Endothelial cell (in vitro differentiated cells): ENCODE measurements at regions not wholly inside any gene's neighbourhood (a gene's known extent, or its start where the extent isn't known, plus 50 kb on each side); places are given as distances from the start of the nearest gene placed in this dataset.

Source experiments
- DNase-seq: peaks from one replicate; pipeline ENCODE4 v3.0.0; 2021; ENCODE audit warnings: low spot score
- H3K27ac Mint-ChIP-seq: one replicate; pipeline ENCODE4 v1.8.0; 2021; ENCODE audit warnings: mixed read lengths, inconsistent platforms; ENCODE audit not compliant: unreplicated experiment
- H3K27me3 Mint-ChIP-seq: one replicate; pipeline ENCODE4 v1.8.0; 2021; ENCODE audit warnings: mild to moderate bottlenecking, moderate library complexity, mixed read lengths, inconsistent platforms; ENCODE audit not compliant: unreplicated experiment
- H3K36me3 Mint-ChIP-seq: one replicate; pipeline ENCODE4 v1.8.0; 2021; ENCODE audit warnings: mild to moderate bottlenecking, low read depth, mixed read lengths, inconsistent platforms; ENCODE audit not compliant: unreplicated experiment
- H3K4me1 Mint-ChIP-seq: one replicate; pipeline ENCODE4 v1.8.0; 2021; ENCODE audit warnings: mild to moderate bottlenecking, mixed read lengths, inconsistent platforms; ENCODE audit not compliant: unreplicated experiment
- H3K4me3 Mint-ChIP-seq: one replicate; pipeline ENCODE4 v1.8.0; 2021; ENCODE audit warnings: mild to moderate bottlenecking, mixed read lengths, inconsistent platforms; ENCODE audit not compliant: unreplicated experiment
- H3K9me3 Mint-ChIP-seq: one replicate; pipeline ENCODE4 v1.8.0; 2021; ENCODE audit warnings: mixed read lengths, inconsistent platforms; ENCODE audit not compliant: unreplicated experiment
- CTCF ChIP-seq: fragments of 200-600 bp; sonication (generic); IDR thresholded peaks from one replicate; pipeline ENCODE4 v1.5.0; 2021; ENCODE audit warnings: antibody characterized with exemption; ENCODE audit not compliant: unreplicated experiment

- Mint-ChIP-seq H3K4me1 (peaks cover 5% of the 10 kb centered on the region), H3K9me3 (no peaks in the 10 kb centered on the region), H3K27me3 (peaks cover 9% of the 10 kb centered on the region), H3K36me3 (no peaks in the 10 kb centered on the region), H3K27ac (no peak overlapping the region), H3K4me3 (no peak overlapping the region)
- TF ChIP-seq CTCF = no peak
- no peak for DNase-seq
Measured at GRCh38 chr2:120907822-120908221, 172.2 kb downstream of the GLI2 start.

GRCh38 chr2:120908314-120908975, 172.8 kb downstream of the GLI2 start:
- TF ChIP-seq CTCF = no peak
- DNase-seq = no peak
- no peak overlapping the region for H3K27ac Mint-ChIP-seq
- H3K36me3 Mint-ChIP-seq = no peaks in the 10 kb centered on the region
- H3K4me1 Mint-ChIP-seq = peaks cover 6% of the 10 kb centered on the region
- no peak overlapping the region for H3K4me3 Mint-ChIP-seq
- H3K9me3 Mint-ChIP-seq = no peaks in the 10 kb centered on the region
- peaks cover 12% of the 10 kb centered on the region for H3K27me3 Mint-ChIP-seq

- Mint-ChIP-seq H3K9me3 (no peaks in the 10 kb centered on the region), H3K4me3 (no peak overlapping the region), H3K4me1 (peaks cover 3% of the 10 kb centered on the region), H3K27me3 (peaks cover 11% of the 10 kb centered on the region), H3K27ac (no peak overlapping the region), H3K36me3 (no peaks in the 10 kb centered on the region)
- no peak for TF ChIP-seq CTCF
- DNase-seq = no peak
Measured at GRCh38 chr2:120909102-120909501, 173.4 kb downstream of the GLI2 start.

- no peak overlapping the region for H3K27ac Mint-ChIP-seq
- H3K4me1 Mint-ChIP-seq = peaks cover 9% of the 10 kb centered on the region
- H3K36me3 Mint-ChIP-seq = no peaks in the 10 kb centered on the region
- DNase-seq = no peak
- no peak for TF ChIP-seq CTCF
- H3K4me3 Mint-ChIP-seq = no peak overlapping the region
- peaks cover 11% of the 10 kb centered on the region for H3K27me3 Mint-ChIP-seq
- no peaks in the 10 kb centered on the region for H3K9me3 Mint-ChIP-seq
Measured at GRCh38 chr2:120910164-120910563, 174.5 kb downstream of the GLI2 start.
